Stomach (tissue), 4 donors: ENCODE measurements at regions not wholly inside any gene's neighbourhood (a gene's known extent, or its start where the extent isn't known, plus 50 kb on each side); places are given as distances from the start of the nearest gene placed in this dataset.
"Not testable (repeated sequence)": the region's sequence is repeated elsewhere in the genome, so short reads cannot be mapped to it uniquely, and the experiment has no call there.

ENCODE experiments used
- EP300 ChIP-seq: sonication (generic); formaldehyde crosslinking; IDR thresholded peaks from one replicate; pipeline ENCODE4 v1.6.1; 2017; ENCODE audit warnings: antibody characterized with exemption
- POLR2A ChIP-seq, 4 donors: fragments of 450-650 bp; IDR thresholded peaks; one replicate each; pipeline ENCODE4 v1.6.1; 2016; ENCODE audit warnings: antibody characterized with exemption in 4 of 4, control low read depth in 2 of 4, mild to moderate bottlenecking in 1 of 4, moderate library complexity in 1 of 4
- POLR2AphosphoS5 ChIP-seq, 3 donors: sonication (generic); formaldehyde crosslinking; IDR thresholded peaks; one replicate each; pipeline ENCODE4 v1.6.1; 2016; ENCODE audit warnings: antibody characterized with exemption in 3 of 3
- TF ChIP-seq, protein P1 (sequence below), 7 experiments: fragments of 450-650 bp in 4 of 7; fragments of 200-600 bp in 3 of 7; sonication (generic) in 3 of 7; IDR thresholded peaks; one replicate each; pipeline ENCODE4 v1.5.1; 2016 to 2019; ENCODE audit warnings: antibody characterized with exemption in 7 of 7, control low read depth in 2 of 7, mild to moderate bottlenecking in 1 of 7

DNA sequence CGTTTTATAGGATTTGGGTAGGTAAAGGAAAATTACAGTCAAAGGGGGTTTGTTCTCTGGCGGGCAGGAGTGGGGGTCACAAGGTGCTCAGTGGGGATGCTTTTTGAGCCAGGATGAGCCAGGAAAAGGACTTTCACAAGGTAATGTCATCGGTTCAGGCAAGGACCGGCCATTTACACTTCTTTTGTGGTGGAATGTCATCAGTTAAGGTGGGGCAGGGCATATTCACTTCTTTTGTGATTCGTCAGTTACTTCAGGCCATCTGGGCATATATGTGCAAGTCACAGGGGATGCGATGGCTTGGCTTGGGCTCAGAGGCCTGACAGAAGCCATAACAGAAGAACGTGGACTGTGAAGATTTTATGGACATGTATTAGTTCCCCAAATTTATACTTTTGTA, 65.6 kb upstream of the SRD5A3 start:
- TF ChIP-seq, protein P1, sequence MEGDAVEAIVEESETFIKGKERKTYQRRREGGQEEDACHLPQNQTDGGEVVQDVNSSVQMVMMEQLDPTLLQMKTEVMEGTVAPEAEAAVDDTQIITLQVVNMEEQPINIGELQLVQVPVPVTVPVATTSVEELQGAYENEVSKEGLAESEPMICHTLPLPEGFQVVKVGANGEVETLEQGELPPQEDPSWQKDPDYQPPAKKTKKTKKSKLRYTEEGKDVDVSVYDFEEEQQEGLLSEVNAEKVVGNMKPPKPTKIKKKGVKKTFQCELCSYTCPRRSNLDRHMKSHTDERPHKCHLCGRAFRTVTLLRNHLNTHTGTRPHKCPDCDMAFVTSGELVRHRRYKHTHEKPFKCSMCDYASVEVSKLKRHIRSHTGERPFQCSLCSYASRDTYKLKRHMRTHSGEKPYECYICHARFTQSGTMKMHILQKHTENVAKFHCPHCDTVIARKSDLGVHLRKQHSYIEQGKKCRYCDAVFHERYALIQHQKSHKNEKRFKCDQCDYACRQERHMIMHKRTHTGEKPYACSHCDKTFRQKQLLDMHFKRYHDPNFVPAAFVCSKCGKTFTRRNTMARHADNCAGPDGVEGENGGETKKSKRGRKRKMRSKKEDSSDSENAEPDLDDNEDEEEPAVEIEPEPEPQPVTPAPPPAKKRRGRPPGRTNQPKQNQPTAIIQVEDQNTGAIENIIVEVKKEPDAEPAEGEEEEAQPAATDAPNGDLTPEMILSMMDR (IDR thresholded peaks at IDR 0.05): not testable (repeated sequence)
- TF ChIP-seq POLR2A (IDR thresholded peaks at IDR 0.05); POLR2AphosphoS5 (IDR thresholded peaks at IDR 0.05); EP300: not testable (repeated sequence)
